GM12891 (cell line): ENCODE measurements at regions not wholly inside any gene's neighbourhood (a gene's known extent, or its start where the extent isn't known, plus 50 kb on each side); places are given as distances from the start of the nearest gene placed in this dataset.

Source experiments
- POLR2A ChIP-seq: IDR thresholded peaks from 2 replicates; pipeline ENCODE4 v1.6.1; 2011; ENCODE audit warnings: low read depth, low read length, control low read depth
- POLR2AphosphoS5 ChIP-seq: IDR thresholded peaks from 2 replicates; pipeline ENCODE4 v1.6.1; 2011; ENCODE audit warnings: low read depth, low read length, control low read depth

DNA sequence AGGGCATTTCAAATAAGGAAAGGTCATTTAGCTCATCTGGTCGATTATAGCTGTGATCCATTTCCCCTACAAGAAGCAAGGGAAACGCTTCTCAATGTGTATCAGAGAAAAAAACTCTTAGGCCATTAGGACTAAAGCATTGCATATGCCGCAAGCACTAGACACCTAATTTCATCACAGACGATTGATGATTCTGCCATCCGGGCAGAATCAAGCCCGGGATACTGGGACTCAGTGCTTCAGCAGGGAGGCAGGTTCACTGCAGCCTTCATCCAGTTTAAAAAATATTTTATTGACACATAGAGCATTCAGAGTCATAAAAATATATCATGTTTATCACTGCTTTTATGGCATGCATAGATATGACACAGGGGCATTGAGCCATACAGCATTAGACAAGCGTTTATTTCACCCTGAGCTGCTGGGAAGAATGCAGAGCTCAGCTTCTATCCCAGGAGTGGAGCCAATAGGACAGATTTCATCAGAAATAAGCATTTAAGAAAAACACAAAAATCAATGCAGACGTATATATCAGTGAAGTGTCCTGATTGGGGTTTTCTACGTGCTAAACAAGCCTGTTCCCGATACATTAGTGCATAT, 806.9 kb downstream of the GALC start:
- TF ChIP-seq POLR2A (no peak), POLR2AphosphoS5 (no peak)
